OCI-LY3 (cell line): ENCODE measurements at regions not wholly inside any gene's neighbourhood (a gene's known extent, or its start where the extent isn't known, plus 50 kb on each side); places are given as distances from the start of the nearest gene placed in this dataset.

Experiments
- CTCF ChIP-seq: fragments of 200-600, 300-600 bp; sonication (generic); IDR thresholded peaks from 2 replicates; pipeline ENCODE4 v1.5.1; 2014; ENCODE audit warnings: antibody characterized with exemption, low read length, low read depth
- EZH2phosphoT487 ChIP-seq: fragments of 200-600 bp; shearing (Covaris generic); IDR thresholded peaks from 2 replicates; pipeline ENCODE4 v1.6.1; 2018; ENCODE audit warnings: antibody characterized with exemption, mixed run types, low read depth

DNA sequence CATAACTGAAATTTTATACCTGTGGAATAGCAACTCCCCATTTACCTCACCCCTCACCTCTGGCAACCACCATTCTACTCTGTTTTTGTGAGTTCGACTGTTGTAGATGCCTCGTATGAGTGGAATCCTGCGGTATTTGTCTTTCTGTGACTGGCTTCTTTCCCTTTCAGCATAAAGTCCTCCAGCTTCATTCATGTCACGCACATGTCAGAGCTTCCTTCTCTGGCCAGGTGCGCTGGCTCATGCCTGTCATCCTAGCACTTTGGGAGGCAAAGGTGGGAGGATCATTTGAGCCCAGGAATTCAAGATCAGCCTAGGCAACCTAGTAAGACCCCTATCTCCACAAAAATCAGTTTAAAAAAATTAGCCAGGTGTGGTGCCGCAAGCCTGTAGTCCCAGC, 278.4 kb downstream of the PARN start:
- TF ChIP-seq CTCF: no peak
- TF ChIP-seq EZH2phosphoT487: no peak
